ENCODE measurements at regions not wholly inside any gene's neighbourhood (a gene's known extent, or its start where the extent isn't known, plus 50 kb on each side); places are given as distances from the start of the nearest gene placed in this dataset.

- H3K4me3 ChIP-seq (replicated peaks; ENCODE audit: low read depth, low read length) = no peak overlapping the region
- no peak for DNase-seq (ENCODE audit: low read depth)
- TF ChIP-seq, protein P1, sequence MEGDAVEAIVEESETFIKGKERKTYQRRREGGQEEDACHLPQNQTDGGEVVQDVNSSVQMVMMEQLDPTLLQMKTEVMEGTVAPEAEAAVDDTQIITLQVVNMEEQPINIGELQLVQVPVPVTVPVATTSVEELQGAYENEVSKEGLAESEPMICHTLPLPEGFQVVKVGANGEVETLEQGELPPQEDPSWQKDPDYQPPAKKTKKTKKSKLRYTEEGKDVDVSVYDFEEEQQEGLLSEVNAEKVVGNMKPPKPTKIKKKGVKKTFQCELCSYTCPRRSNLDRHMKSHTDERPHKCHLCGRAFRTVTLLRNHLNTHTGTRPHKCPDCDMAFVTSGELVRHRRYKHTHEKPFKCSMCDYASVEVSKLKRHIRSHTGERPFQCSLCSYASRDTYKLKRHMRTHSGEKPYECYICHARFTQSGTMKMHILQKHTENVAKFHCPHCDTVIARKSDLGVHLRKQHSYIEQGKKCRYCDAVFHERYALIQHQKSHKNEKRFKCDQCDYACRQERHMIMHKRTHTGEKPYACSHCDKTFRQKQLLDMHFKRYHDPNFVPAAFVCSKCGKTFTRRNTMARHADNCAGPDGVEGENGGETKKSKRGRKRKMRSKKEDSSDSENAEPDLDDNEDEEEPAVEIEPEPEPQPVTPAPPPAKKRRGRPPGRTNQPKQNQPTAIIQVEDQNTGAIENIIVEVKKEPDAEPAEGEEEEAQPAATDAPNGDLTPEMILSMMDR (IDR thresholded peaks at IDR 0.05; ENCODE audit: low read length, missing control alignments) = no peak
Measured at GRCh38 chr2:53067533-53067932, 700.1 kb upstream of the CHAC2 start.

DNA sequence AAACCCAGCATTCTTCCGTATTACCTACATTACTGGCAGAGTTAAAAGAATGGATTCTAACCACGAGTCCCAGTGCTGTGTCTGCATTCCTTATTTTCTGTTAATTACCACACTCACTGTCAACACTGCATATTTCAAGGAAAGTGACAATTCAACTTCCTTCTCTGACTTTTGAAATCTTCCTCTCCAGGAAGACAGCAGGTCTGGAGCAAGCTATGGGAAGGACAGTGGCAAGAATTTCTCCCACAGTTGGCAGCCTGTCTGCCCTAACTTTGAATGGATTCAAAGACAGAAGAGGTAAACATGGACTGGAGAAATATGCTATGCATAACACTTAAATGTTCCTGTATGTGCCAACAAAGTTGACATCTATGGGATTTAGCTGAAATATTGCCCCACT, 700.5 kb upstream of the CHAC2 start:
- TF ChIP-seq, protein P1 (IDR thresholded peaks at IDR 0.05; ENCODE audit: low read length, missing control alignments) = no peak
- no peak for DNase-seq (ENCODE audit: low read depth)

DNA sequence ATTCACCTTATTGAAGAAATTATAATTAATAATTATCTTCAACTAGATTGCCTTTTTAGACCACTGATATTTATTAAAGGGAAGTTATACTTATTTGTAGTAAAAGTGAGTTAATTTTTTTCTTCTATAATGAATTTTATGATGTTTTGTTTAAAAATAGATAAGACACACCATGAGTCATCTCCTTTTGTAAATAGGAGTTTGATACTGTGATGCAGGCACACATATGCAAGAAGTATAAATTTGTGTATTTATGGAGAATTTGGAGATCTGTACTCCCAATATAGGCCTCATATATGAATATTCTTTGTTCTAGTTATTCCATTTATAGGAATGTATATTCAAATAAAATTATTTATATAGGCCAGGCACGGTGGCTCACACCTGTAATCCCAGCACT, 703.5 kb upstream of the CHAC2 start:
- H3K4me3 ChIP-seq (replicated peaks; ENCODE audit: low read depth, low read length) = no peak overlapping the region
- TF ChIP-seq, protein P1 (IDR thresholded peaks at IDR 0.05; ENCODE audit: low read length, missing control alignments) = no peak
- DNase-seq (ENCODE audit: low read depth) = no peak

More for the DNA sequence above, 700.5 kb upstream of the CHAC2 start:
- H3K4me3 ChIP-seq (replicated peaks; ENCODE audit: low read depth, low read length) = no peak overlapping the region

GRCh38 chr2:53058526-53058925, 709.1 kb upstream of the CHAC2 start:
- TF ChIP-seq, protein P1 (IDR thresholded peaks at IDR 0.05; ENCODE audit: low read length, missing control alignments) = no peak
- no peak for DNase-seq (ENCODE audit: low read depth)

DNA sequence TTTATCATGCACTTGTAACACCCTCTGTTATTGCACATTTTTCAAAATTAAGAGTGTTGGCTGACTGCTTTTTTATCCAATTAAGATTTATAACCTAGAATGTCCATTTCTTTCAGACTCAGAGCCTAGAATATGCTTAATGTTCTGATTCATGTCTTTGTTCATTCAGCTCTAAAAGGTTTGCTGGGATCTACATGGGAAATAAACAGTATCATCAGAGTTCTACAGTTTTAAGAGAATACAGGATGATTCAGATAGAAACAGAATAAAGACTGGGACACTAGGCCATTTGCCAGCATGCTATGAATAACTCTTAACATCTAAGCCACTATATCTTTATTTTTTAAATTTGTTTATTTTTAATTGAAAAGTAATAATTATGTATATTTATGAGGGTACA, 713.7 kb upstream of the CHAC2 start:
- no peak for DNase-seq (ENCODE audit: low read depth)
- TF ChIP-seq, protein P1 (IDR thresholded peaks at IDR 0.05; ENCODE audit: low read length, missing control alignments) = no peak
- H3K4me3 ChIP-seq (replicated peaks; ENCODE audit: low read depth, low read length) = no peak overlapping the region

More at GRCh38 chr2:53058526-53058925, 709.1 kb upstream of the CHAC2 start:
- H3K4me3 ChIP-seq (replicated peaks; ENCODE audit: low read depth, low read length) = no peak overlapping the region

- no peak for DNase-seq (ENCODE audit: low read depth)
- H3K4me3 ChIP-seq (replicated peaks; ENCODE audit: low read depth, low read length) = no peak overlapping the region
- TF ChIP-seq, protein P1 (IDR thresholded peaks at IDR 0.05; ENCODE audit: low read length, missing control alignments) = no peak
Measured at GRCh38 chr2:53051157-53051556, 716.4 kb upstream of the CHAC2 start.

- no peak for DNase-seq (ENCODE audit: low read depth)
- TF ChIP-seq, protein P1 (IDR thresholded peaks at IDR 0.05; ENCODE audit: low read length, missing control alignments) = no peak
- no peak overlapping the region for H3K4me3 ChIP-seq (replicated peaks; ENCODE audit: low read depth, low read length)
Measured at GRCh38 chr2:53040536-53041229, 726.9 kb upstream of the CHAC2 start.
